Stimulated activated effector memory CD8-positive, alpha-beta T cell treated with anti-CD3 and anti-CD28 coated beads, Interleukin-12 subunit alpha, Interleukin-12 subunit beta, amount 100 ng/mL, for 72 hours (primary cell): ENCODE measurements at regions not wholly inside any gene's neighbourhood (a gene's known extent, or its start where the extent isn't known, plus 50 kb on each side); places are given as distances from the start of the nearest gene placed in this dataset.

Experiments used
- ATAC-seq: fragments of 150-1000 bp; cut with Tn5 transposase; 2 replicates; pipeline ENCODE4 v1.10.0; 2021
- DNase-seq, 2 donors: peaks; one replicate each; pipeline ENCODE4 v3.0.0; 2021 to 2022; ENCODE audit warnings: low spot score in 2 of 2
- H3K27ac Mint-ChIP-seq: one replicate; pipeline ENCODE4 v1.8.0; 2022; ENCODE audit warnings: mild to moderate bottlenecking, mixed read lengths
- H3K36me3 Mint-ChIP-seq: one replicate; pipeline ENCODE4 v1.8.0; 2022; ENCODE audit warnings: mild to moderate bottlenecking, mixed read lengths
- H3K4me1 Mint-ChIP-seq: one replicate; pipeline ENCODE4 v1.8.0; 2022; ENCODE audit warnings: mixed read lengths
- H3K4me3 Mint-ChIP-seq: one replicate; pipeline ENCODE4 v1.8.0; 2022; ENCODE audit warnings: mild to moderate bottlenecking, mixed read lengths
- H3K9me3 Mint-ChIP-seq: one replicate; pipeline ENCODE4 v1.8.0; 2022; ENCODE audit warnings: mixed read lengths

- Mint-ChIP-seq H3K4me1 (no peaks in the 10 kb centered on the region), H3K9me3 (peaks cover 30% of the 10 kb centered on the region), H3K4me3 (no peak overlapping the region), H3K36me3 (no peaks in the 10 kb centered on the region), H3K27ac (no peak overlapping the region)
- no peak for ATAC-seq
- no peak for DNase-seq
Observed at GRCh38 chr5:162282191-162282590, 214.6 kb downstream of the GABRG2 start.

GRCh38 chr5:162283609-162284008 is 216.0 kb downstream of the GABRG2 start:
- ATAC-seq: no peak
- Mint-ChIP-seq H3K27ac (no peak overlapping the region), H3K4me1 (no peaks in the 10 kb centered on the region), H3K36me3 (no peaks in the 10 kb centered on the region), H3K4me3 (no peak overlapping the region), H3K9me3 (peaks cover 24% of the 10 kb centered on the region)
- DNase-seq: no peak

- no peak for DNase-seq
- no peak overlapping the region for H3K4me3 Mint-ChIP-seq
- H3K9me3 Mint-ChIP-seq: peaks cover 10% of the 10 kb centered on the region
- no peak for ATAC-seq
- H3K36me3 Mint-ChIP-seq: no peaks in the 10 kb centered on the region
- no peak overlapping the region for H3K27ac Mint-ChIP-seq
- H3K4me1 Mint-ChIP-seq: no peaks in the 10 kb centered on the region
Observed at GRCh38 chr5:162288647-162289296, 221.2 kb downstream of the GABRG2 start.

- no peaks in the 10 kb centered on the region for H3K36me3 Mint-ChIP-seq
- no peak overlapping the region for H3K4me3 Mint-ChIP-seq
- peaks cover 10% of the 10 kb centered on the region for H3K9me3 Mint-ChIP-seq
- no peaks in the 10 kb centered on the region for H3K4me1 Mint-ChIP-seq
- H3K27ac Mint-ChIP-seq: no peak overlapping the region
- ATAC-seq: no peak
- no peak for DNase-seq
Observed at GRCh38 chr5:162289489-162289888, 221.9 kb downstream of the GABRG2 start.

- Mint-ChIP-seq H3K27ac (no peak overlapping the region), H3K36me3 (no peaks in the 10 kb centered on the region), H3K9me3 (peaks cover 9% of the 10 kb centered on the region), H3K4me3 (no peak overlapping the region), H3K4me1 (no peaks in the 10 kb centered on the region)
- DNase-seq (no peak), ATAC-seq (no peak)
Observed at GRCh38 chr5:162299793-162300192, 232.2 kb downstream of the GABRG2 start.

- Mint-ChIP-seq H3K9me3 (peaks cover 9% of the 10 kb centered on the region), H3K36me3 (no peaks in the 10 kb centered on the region), H3K27ac (no peak overlapping the region), H3K4me3 (no peak overlapping the region), H3K4me1 (no peaks in the 10 kb centered on the region)
- DNase-seq (no peak), ATAC-seq (no peak)
Observed at GRCh38 chr5:162301356-162301755, 233.8 kb downstream of the GABRG2 start.

GRCh38 chr5:162323466-162323865 is 255.9 kb downstream of the GABRG2 start:
- ATAC-seq (no peak), DNase-seq (no peak)
- Mint-ChIP-seq H3K4me1 (no peaks in the 10 kb centered on the region), H3K9me3 (peaks cover 17% of the 10 kb centered on the region), H3K36me3 (no peaks in the 10 kb centered on the region), H3K27ac (no peak overlapping the region), H3K4me3 (no peak overlapping the region)

- no peak for ATAC-seq
- H3K9me3 Mint-ChIP-seq: peaks cover 19% of the 10 kb centered on the region
- H3K36me3 Mint-ChIP-seq: no peaks in the 10 kb centered on the region
Observed at GRCh38 chr5:162324328-162324727, 256.8 kb downstream of the GABRG2 start.

DNA sequence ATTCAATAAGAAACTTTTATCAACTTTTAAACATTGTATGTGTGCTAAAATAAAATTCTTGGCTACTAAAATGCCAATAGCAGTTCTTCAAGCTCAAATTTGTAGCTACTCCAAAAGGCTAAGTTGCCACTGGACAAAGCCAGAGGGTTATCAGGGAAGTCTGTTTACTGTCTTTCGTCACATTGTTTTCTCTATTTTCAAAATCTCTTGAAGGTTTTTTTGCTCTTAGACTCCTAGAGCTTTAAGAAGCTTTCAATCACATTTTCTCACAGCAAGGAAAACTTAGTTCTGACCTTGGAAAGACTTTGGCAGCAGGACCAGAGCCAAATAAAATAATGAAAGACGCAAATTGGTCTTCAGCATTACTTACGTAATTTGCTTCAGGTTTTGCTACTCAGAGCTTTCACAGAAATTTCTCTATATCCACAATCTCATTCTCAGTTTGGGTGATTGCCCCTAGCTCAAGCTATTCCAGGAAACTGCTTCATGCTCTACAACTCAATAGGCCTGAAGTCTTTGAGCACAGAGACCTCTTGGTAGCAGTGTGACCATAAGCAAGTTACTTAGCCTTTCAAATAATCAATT is 257.7 kb downstream of the GABRG2 start:
- Mint-ChIP-seq H3K9me3 (peaks cover 23% of the 10 kb centered on the region), H3K4me3 (no peak overlapping the region), H3K4me1 (no peaks in the 10 kb centered on the region), H3K36me3 (no peaks in the 10 kb centered on the region), H3K27ac (no peak overlapping the region)
- no peak for DNase-seq
- ATAC-seq: no peak

More at GRCh38 chr5:162324328-162324727, 256.8 kb downstream of the GABRG2 start:
- no peak for DNase-seq
- no peaks in the 10 kb centered on the region for H3K4me1 Mint-ChIP-seq
- H3K27ac Mint-ChIP-seq: no peak overlapping the region
- H3K4me3 Mint-ChIP-seq: no peak overlapping the region

DNA sequence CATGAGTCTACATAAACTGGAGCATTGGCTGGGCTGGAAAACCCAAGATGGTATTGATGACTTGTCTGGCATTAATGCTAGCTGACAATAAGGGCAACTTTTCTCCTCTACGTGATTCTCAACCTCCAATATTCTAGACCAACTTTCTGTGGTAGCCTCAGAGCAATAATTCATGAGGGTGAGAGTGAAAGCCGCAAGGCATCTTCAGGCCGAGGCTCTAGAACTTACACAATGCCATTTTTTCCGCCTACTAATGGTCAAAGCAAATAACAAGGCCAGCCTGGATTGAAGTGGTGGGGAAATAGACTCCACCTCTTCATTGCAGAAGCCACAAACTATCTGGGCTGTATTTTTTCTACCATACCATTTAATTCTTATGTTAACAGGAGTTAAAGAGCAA is 267.4 kb downstream of the GABRG2 start:
- DNase-seq: no peak
- Mint-ChIP-seq H3K36me3 (no peaks in the 10 kb centered on the region), H3K4me1 (no peaks in the 10 kb centered on the region), H3K9me3 (peaks cover 6% of the 10 kb centered on the region), H3K27ac (no peak overlapping the region), H3K4me3 (no peak overlapping the region)
- no peak for ATAC-seq

- Mint-ChIP-seq H3K27ac (no peak overlapping the region), H3K9me3 (peaks cover 5% of the 10 kb centered on the region), H3K4me1 (no peaks in the 10 kb centered on the region), H3K36me3 (no peaks in the 10 kb centered on the region), H3K4me3 (no peak overlapping the region)
- ATAC-seq (no peak), DNase-seq (no peak)
Observed at GRCh38 chr5:162360373-162360931, 292.9 kb downstream of the GABRG2 start.

DNA sequence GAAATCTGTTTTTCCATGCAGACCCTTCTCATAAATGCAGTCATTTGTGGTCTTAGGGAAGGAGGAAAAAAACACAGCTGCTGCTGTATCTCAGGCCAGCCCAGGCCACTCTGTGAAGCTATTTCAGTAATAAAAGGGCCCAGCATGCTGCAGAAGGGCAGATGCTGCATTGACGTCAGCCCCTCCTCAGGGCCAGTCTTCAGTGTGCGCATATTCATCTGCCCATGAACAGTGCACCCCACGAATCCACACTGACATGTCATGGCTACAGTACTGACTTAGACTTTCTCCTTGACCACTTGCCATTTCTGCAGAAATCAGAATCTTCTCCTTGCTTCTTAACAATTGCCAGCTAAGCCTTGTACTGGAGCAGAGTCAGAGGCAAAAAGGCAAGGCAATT is 304.7 kb downstream of the GABRG2 start:
- Mint-ChIP-seq H3K27ac (no peak overlapping the region), H3K4me3 (no peak overlapping the region), H3K4me1 (no peaks in the 10 kb centered on the region), H3K9me3 (peaks cover 14% of the 10 kb centered on the region), H3K36me3 (no peaks in the 10 kb centered on the region)
- no peak for DNase-seq
- ATAC-seq: no peak

GRCh38 chr5:162377895-162378294 is 310.3 kb downstream of the GABRG2 start:
- DNase-seq (no peak), ATAC-seq (no peak)
- Mint-ChIP-seq H3K4me1 (no peaks in the 10 kb centered on the region), H3K4me3 (no peak overlapping the region), H3K27ac (no peak overlapping the region), H3K9me3 (peaks cover 10% of the 10 kb centered on the region), H3K36me3 (no peaks in the 10 kb centered on the region)

GRCh38 chr5:162382839-162383238 is 315.3 kb downstream of the GABRG2 start:
- H3K4me3 Mint-ChIP-seq: no peak overlapping the region
- no peaks in the 10 kb centered on the region for H3K36me3 Mint-ChIP-seq
- H3K9me3 Mint-ChIP-seq: peaks cover 13% of the 10 kb centered on the region
- H3K4me1 Mint-ChIP-seq: no peaks in the 10 kb centered on the region
- DNase-seq: no peak
- H3K27ac Mint-ChIP-seq: no peak overlapping the region
- no peak for ATAC-seq

DNA sequence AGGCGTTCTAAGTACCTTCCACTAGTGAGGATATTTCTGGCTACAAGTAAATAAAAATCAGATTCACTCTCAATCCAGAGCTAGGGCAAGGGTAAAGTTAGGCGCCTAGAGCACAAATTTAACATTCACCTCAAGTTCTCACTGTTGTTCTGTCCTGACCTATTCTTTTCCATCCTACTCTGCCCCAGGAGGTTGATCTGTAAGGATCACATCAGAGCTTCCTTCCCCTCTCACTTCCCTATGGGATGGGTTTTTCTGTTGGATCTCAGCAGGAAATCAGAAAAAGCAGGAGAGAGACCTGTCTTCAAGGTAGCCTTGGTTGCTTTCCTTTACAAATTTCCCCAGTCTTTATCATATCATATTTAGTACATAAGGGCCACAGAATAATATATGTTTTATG is 316.7 kb downstream of the GABRG2 start:
- Mint-ChIP-seq H3K27ac (no peak overlapping the region), H3K9me3 (peaks cover 14% of the 10 kb centered on the region), H3K4me3 (no peak overlapping the region), H3K4me1 (no peaks in the 10 kb centered on the region), H3K36me3 (no peaks in the 10 kb centered on the region)
- no peak for DNase-seq
- ATAC-seq: no peak

GRCh38 chr5:162391833-162392232 is 324.3 kb downstream of the GABRG2 start:
- Mint-ChIP-seq H3K27ac (no peak overlapping the region), H3K9me3 (peaks cover 25% of the 10 kb centered on the region), H3K4me1 (no peaks in the 10 kb centered on the region), H3K4me3 (no peak overlapping the region), H3K36me3 (no peaks in the 10 kb centered on the region)
- ATAC-seq: no peak
- DNase-seq: no peak
